Tibial artery (tissue), 4 donors: ENCODE measurements at regions not wholly inside any gene's neighbourhood (a gene's known extent, or its start where the extent isn't known, plus 50 kb on each side); places are given as distances from the start of the nearest gene placed in this dataset.

Experiments
- DNase-seq, 2 donors: peaks; one replicate each; pipeline ENCODE4 v3.0.0-alpha.2; 2019
- H3K27ac ChIP-seq, 2 donors: fragments of 200-600 bp; sonication (generic) in 1 of 2; 1 replicate in 1 of 2; 2 replicates in 1 of 2; pipeline ENCODE4 v1.5.1; 2018 to 2019; ENCODE audit warnings: mild to moderate bottlenecking in 1 of 2
- H3K27me3 ChIP-seq, 2 donors: fragments of 200-600 bp; sonication (generic) in 1 of 2; one replicate each; pipeline versions ENCODE4 v1.5.1 to v1.6.0; 2016 to 2019
- H3K36me3 ChIP-seq, 3 donors: fragments of 200-600 bp; sonication (generic) in 2 of 3; one replicate each; pipeline ENCODE4 v1.5.1; 2016 to 2019; ENCODE audit warnings: mild to moderate bottlenecking in 2 of 3
- H3K4me1 ChIP-seq, 4 donors: fragments of 200-600 bp; sonication (generic) in 2 of 4; 1 replicate in 3 of 4; 2 replicates in 1 of 4; pipeline ENCODE4 v1.5.1; 2016 to 2019
- H3K4me3 ChIP-seq, 2 donors: fragments of 200-600 bp; sonication (generic) in 1 of 2; 1 replicate in 1 of 2; 2 replicates in 1 of 2; pipeline ENCODE4 v1.5.1; 2018 to 2019; ENCODE audit warnings: mild to moderate bottlenecking in 2 of 2
- H3K9me3 ChIP-seq, 3 donors: fragments of 200-600 bp; sonication (generic) in 1 of 3; one replicate each; pipeline ENCODE4 v1.5.1; 2016 to 2019
- intact Hi-C: fragments of 100-400 bp; cut with DNase I; formaldehyde crosslinking; loops from one replicate; pipeline ENCODE4 v1.15.0; 2023; ENCODE audit warnings: low total_unique reads
- TF ChIP-seq, protein P1 (sequence below), 2 experiments: fragments of 200-600 bp in 1 of 2; fragments of 450-650 bp in 1 of 2; IDR thresholded peaks; one replicate each; pipeline ENCODE4 v1.5.1; 2017 to 2019; ENCODE audit warnings: antibody characterized with exemption in 2 of 2, mild to moderate bottlenecking in 1 of 2, moderate library complexity in 1 of 2

DNA sequence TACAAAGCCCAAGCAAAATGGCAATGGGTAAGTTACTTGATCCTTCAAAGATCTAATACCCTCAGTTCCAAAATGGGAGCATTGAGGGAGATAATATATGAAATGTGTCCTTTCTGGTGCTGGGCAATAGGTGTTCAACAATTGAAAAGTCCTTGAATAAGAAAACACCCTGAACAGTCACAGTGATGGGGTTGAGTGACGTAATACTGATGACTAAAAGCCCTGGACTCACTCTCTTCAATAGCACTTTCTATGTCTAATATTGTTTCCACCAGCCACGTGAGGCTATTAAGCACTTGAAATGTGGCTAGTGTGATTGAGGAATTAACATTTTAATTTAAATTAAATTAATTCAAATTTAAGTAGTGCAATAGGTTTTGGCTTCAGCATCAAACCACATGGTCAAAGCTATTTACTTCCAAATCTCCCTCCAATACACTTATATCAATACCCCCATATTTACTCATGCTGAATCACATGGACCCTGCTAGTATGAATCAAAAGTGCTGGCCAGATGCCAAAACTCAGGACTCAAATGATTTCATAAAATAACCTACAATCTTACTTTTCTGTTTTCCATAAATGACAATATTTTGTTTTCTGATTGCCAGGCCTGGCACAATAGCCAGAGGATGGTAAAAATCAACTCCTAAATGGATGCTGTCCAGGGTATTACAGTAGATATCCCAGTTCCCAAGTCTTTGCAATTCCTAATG is 516.2 kb downstream of the HAPSTR1 start:
- no peak overlapping the region for H3K27ac ChIP-seq
- no peak for DNase-seq
- H3K4me3 ChIP-seq: no peak overlapping the region
- H3K36me3 ChIP-seq: no peaks in the 10 kb centered on the region
- H3K9me3 ChIP-seq: no peaks in the 10 kb centered on the region
- H3K4me1 ChIP-seq: no peaks in the 10 kb centered on the region
- TF ChIP-seq, protein P1, sequence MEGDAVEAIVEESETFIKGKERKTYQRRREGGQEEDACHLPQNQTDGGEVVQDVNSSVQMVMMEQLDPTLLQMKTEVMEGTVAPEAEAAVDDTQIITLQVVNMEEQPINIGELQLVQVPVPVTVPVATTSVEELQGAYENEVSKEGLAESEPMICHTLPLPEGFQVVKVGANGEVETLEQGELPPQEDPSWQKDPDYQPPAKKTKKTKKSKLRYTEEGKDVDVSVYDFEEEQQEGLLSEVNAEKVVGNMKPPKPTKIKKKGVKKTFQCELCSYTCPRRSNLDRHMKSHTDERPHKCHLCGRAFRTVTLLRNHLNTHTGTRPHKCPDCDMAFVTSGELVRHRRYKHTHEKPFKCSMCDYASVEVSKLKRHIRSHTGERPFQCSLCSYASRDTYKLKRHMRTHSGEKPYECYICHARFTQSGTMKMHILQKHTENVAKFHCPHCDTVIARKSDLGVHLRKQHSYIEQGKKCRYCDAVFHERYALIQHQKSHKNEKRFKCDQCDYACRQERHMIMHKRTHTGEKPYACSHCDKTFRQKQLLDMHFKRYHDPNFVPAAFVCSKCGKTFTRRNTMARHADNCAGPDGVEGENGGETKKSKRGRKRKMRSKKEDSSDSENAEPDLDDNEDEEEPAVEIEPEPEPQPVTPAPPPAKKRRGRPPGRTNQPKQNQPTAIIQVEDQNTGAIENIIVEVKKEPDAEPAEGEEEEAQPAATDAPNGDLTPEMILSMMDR (IDR thresholded peaks at IDR 0.05): no peak
- no peaks in the 10 kb centered on the region for H3K27me3 ChIP-seq
- intact Hi-C loops: no loop called here

DNA sequence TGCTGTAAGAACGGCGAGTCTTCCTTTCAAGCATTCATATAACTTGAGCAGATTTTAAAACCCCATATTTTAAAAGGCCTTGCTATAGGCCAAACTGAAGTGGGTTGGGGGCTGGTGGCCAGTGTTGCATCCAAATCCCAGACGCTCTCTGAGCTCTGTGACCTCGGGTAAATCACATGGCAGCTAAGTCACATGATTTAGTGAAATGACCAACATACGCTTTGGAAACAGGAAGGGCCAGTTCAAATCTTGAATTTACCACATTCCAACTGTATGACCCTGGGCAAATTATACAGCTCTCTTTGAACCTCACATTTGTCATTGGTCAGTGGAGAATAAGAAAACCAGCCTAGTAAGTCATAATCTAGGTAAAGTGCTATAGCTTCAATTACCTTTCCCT is 519.3 kb downstream of the HAPSTR1 start:
- Histone ChIP-seq H3K4me3 (no peak overlapping the region), H3K36me3 (no peaks in the 10 kb centered on the region), H3K4me1 (no peaks in the 10 kb centered on the region), H3K27ac (no peak overlapping the region), H3K9me3 (no peaks in the 10 kb centered on the region), H3K27me3 (peaks cover 0 to 2% of the 10 kb centered on the region in 2 donors)
- intact Hi-C loops: no loop called here
- TF ChIP-seq, protein P1 (IDR thresholded peaks at IDR 0.05): no peak
- no peak for DNase-seq

DNA sequence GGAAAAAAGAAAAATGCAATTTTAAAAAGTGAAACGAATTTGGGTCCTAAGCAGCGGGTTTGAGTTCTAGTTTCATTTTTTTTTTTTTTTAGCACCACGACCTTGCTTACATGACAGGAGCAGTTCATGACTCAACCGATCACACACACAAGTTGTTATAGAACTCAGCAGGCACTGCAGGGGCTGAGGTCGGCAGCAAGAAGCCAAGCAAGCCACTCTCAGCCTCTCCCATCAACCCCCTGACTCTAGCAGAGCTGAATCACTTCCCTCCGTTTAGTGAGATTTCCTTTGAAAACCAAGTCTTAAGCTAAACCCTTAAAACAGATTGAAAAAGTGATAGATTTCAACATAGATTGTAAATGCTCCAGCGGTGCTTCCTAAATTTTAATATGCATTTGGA is 520.8 kb downstream of the HAPSTR1 start:
- DNase-seq: no peak
- no peak overlapping the region for H3K27ac ChIP-seq
- no peaks in the 10 kb centered on the region for H3K9me3 ChIP-seq
- intact Hi-C loops: no loop called here
- TF ChIP-seq, protein P1 (IDR thresholded peaks at IDR 0.05): no peak
- no peaks in the 10 kb centered on the region for H3K4me1 ChIP-seq
- H3K27me3 ChIP-seq: peaks cover 0 to 2% of the 10 kb centered on the region in 2 donors
- no peaks in the 10 kb centered on the region for H3K36me3 ChIP-seq
- H3K4me3 ChIP-seq: no peak overlapping the region

DNA sequence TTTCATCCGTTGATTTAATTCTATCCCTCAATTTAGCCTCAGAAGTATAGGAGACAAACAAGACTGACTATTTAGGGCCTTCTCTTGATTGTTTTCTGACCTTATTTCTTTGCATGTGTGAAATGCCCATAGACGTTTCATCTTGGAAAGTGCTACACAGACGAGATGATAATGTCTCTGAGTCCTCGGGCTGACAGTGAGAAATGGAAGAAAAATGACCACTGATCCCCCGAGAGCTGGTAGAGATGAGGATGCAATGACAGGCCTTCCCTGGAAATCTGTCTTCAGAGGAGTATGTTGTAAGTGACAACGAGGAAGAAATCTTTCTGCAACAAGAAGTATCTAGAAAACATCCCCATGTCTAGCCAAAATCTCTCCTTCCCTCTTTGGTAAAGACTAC is 522.9 kb downstream of the HAPSTR1 start:
- Histone ChIP-seq H3K27me3 (peaks cover 0 to 2% of the 10 kb centered on the region in 2 donors), H3K27ac (no peak overlapping the region), H3K4me1 (no peaks in the 10 kb centered on the region), H3K36me3 (no peaks in the 10 kb centered on the region), H3K9me3 (no peaks in the 10 kb centered on the region), H3K4me3 (no peak overlapping the region)
- DNase-seq: no peak
- intact Hi-C loops: no loop called here
- TF ChIP-seq, protein P1 (IDR thresholded peaks at IDR 0.05): no peak

DNA sequence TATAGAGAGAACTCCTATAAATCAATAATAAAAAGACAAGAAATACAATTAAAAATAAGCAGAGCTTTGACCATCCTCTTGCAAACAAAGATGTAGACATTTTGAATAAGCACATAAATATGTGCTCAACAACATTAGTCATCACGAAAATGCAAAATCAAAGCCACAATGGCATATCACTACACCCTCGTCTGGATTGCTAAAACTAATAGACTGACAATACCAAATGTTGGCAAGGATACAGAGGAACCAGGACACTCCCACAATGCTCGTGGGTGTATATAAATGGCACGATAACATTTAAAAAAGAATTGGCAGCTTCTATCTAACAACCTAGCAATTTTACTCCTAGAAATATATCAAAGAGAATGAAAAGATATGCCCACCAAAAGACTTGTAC is 530.8 kb downstream of the HAPSTR1 start:
- H3K36me3 ChIP-seq: no peaks in the 10 kb centered on the region
- H3K4me3 ChIP-seq: no peak overlapping the region
- H3K9me3 ChIP-seq: peaks cover 0 to 4% (median 0%) of the 10 kb centered on the region in 3 donors
- intact Hi-C loops: no loop called here
- DNase-seq: no peak
- no peaks in the 10 kb centered on the region for H3K4me1 ChIP-seq
- no peaks in the 10 kb centered on the region for H3K27me3 ChIP-seq
- H3K27ac ChIP-seq: no peak overlapping the region
- TF ChIP-seq, protein P1 (IDR thresholded peaks at IDR 0.05): no peak
